Thyroid gland (tissue), 4 donors: ENCODE measurements at regions not wholly inside any gene's neighbourhood (a gene's known extent, or its start where the extent isn't known, plus 50 kb on each side); places are given as distances from the start of the nearest gene placed in this dataset.

Experiments used
- CTCF ChIP-seq, 6 experiments: fragments of 200-600 bp in 3 of 6; fragments of 450-650 bp in 3 of 6; sonication (generic) in 3 of 6; IDR thresholded peaks; one replicate each; pipeline ENCODE4 v1.5.1; 2016 to 2019; ENCODE audit warnings: antibody characterized with exemption in 6 of 6, mild to moderate bottlenecking in 2 of 6, inconsistent platforms in 1 of 6, moderate library complexity in 1 of 6
- POLR2A ChIP-seq, 2 donors: fragments of 450-650 bp; IDR thresholded peaks; one replicate each; pipeline ENCODE4 v1.6.1; 2017; ENCODE audit warnings: antibody characterized with exemption in 2 of 2, mild to moderate bottlenecking in 2 of 2, moderate library complexity in 1 of 2

DNA sequence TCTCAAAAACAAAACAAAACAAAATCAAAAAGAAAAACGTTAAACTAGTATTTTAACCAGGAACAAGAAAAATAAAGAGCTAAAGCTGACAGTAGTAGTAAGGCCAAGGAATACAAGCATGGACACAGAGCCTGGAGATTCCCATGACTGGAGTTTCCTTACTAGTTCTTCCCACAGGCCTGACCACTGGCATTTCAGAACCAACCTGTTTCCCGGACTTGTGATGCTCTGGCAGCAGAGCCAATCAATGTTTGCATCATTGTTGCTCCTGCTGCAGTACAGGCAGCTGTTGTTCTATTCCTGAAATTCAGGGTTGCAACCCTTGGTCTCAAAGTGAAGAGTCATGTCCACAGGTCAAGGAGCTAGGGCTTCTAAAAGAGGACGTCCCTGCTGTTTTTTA is 111.3 kb upstream of the WARS2 start:
- no peak for TF ChIP-seq CTCF (IDR thresholded peaks at IDR 0.05)
- TF ChIP-seq POLR2A (IDR thresholded peaks at IDR 0.05): no peak
